A673 (cell line): ENCODE measurements at regions not wholly inside any gene's neighbourhood (a gene's known extent, or its start where the extent isn't known, plus 50 kb on each side); places are given as distances from the start of the nearest gene placed in this dataset.

ENCODE experiments used
- BruUV-seq: library from RNA; stranded (reverse); fragments of 400-500 nt; replicated peaks from 2 replicates; lab custom pipeline; 2021; lab: Mats Ljungman, UMichigan
- CTCF ChIA-PET: fragments of 300-600 bp; sonication (Branson Sonifier 250); formaldehyde crosslinking; loops from one replicate; lab custom pipeline; 2022; ENCODE audit warnings: antibody characterized with exemption; lab: Charles Lee
- POLR2A ChIA-PET: fragments of 300-600 bp; sonication (Branson Sonifier 250); formaldehyde crosslinking; loops from one replicate; lab custom pipeline; 2022; ENCODE audit warnings: antibody characterized with exemption; ENCODE audit not compliant: low non-redundant PET; lab: Charles Lee
- DNase-seq: peaks from one replicate; pipeline ENCODE4 v3.0.0-alpha.2; 2015; ENCODE audit warnings: low spot score
- H3K27ac ChIP-seq: fragments of 200-600 bp; sonication (generic); 2 replicates; pipeline ENCODE4 v1.5.1; 2016; ENCODE audit warnings: mixed run types, low read depth, mild to moderate bottlenecking, mixed read lengths, antibody characterized with exemption, low read length; ENCODE audit not compliant: poor library complexity, severe bottlenecking
- H3K27me3 ChIP-seq: fragments of 200-600 bp; sonication (generic); replicated peaks from 2 replicates; pipeline ENCODE4 v1.6.1; 2017; ENCODE audit warnings: mixed run types, low read depth, mild to moderate bottlenecking, mixed read lengths, antibody characterized with exemption, low read length; ENCODE audit not compliant: insufficient read depth, poor library complexity
- H3K36me3 ChIP-seq: fragments of 200-600 bp; sonication (generic); 2 replicates; pipeline ENCODE4 v1.6.1; 2016; ENCODE audit warnings: mixed run types, mild to moderate bottlenecking, mixed read lengths, antibody characterized with exemption, low read length; ENCODE audit not compliant: insufficient read depth, poor library complexity, severe bottlenecking
- H3K4me1 ChIP-seq: fragments of 200-600 bp; sonication (generic); 2 replicates; pipeline ENCODE4 v1.6.1; 2017; ENCODE audit warnings: mixed run types, mild to moderate bottlenecking, mixed read lengths, antibody characterized with exemption, low read length; ENCODE audit not compliant: insufficient read depth, poor library complexity, severe bottlenecking
- H3K4me3 ChIP-seq: fragments of 200-600 bp; sonication (generic); 2 replicates; pipeline ENCODE4 v1.5.1; 2016; ENCODE audit warnings: low read depth, mixed run types, mild to moderate bottlenecking, mixed read lengths, low read length; ENCODE audit not compliant: poor library complexity, severe bottlenecking
- H3K9me3 ChIP-seq: fragments of 200-600 bp; sonication (generic); 2 replicates; pipeline ENCODE4 v1.6.1; 2016; ENCODE audit warnings: mixed run types, low read depth, mild to moderate bottlenecking, mixed read lengths, antibody characterized with exemption, low read length; ENCODE audit not compliant: poor library complexity, severe bottlenecking
- CTCF ChIP-seq: fragments of 300-800, 200-600 bp; sonication (generic); conservative IDR thresholded peaks from 2 replicates; pipeline ENCODE4 v1.5.1; 2017; ENCODE audit warnings: low read depth, mild to moderate bottlenecking, antibody characterized with exemption, low read length, moderate library complexity, mixed read lengths
- EZH2 ChIP-seq: fragments of 200-600 bp; sonication (generic); IDR thresholded peaks from 2 replicates; pipeline ENCODE4 v1.6.1; 2017; ENCODE audit warnings: borderline replicate concordance, low read depth, mild to moderate bottlenecking, mixed read lengths, antibody characterized with exemption, low read length; ENCODE audit not compliant: poor library complexity, severe bottlenecking
- intact Hi-C: fragments of 100-400 bp; cut with micrococcal nuclease; formaldehyde crosslinking; loops from one replicate; pipeline ENCODE4 v1.10.0; 2022; ENCODE audit not compliant: unreplicated experiment

GRCh38 chr12:124455336-124455735 is 112.1 kb downstream of the NCOR2 start:
- no TSS peak for BruUV-seq
- Histone ChIP-seq H3K4me1 (peaks cover 62% of the 10 kb centered on the region), H3K27me3 (no peaks in the 10 kb centered on the region), H3K36me3 (peaks cover 34% of the 10 kb centered on the region), H3K9me3 (no peaks in the 10 kb centered on the region), H3K27ac (peak overlapping the region; percentile 68), H3K4me3 (no peak overlapping the region)
- TF ChIP-seq EZH2 (no peak), CTCF (no peak)
- intact Hi-C loops = no loop called here
- no peak for DNase-seq
- POLR2A ChIA-PET = no interaction called here
- CTCF ChIA-PET = interaction anchor here (0.6 kb wide), 1 partner anchor 444 kb away, joined by 5 read pairs; no protein-coding TSS in a partner anchor

DNA sequence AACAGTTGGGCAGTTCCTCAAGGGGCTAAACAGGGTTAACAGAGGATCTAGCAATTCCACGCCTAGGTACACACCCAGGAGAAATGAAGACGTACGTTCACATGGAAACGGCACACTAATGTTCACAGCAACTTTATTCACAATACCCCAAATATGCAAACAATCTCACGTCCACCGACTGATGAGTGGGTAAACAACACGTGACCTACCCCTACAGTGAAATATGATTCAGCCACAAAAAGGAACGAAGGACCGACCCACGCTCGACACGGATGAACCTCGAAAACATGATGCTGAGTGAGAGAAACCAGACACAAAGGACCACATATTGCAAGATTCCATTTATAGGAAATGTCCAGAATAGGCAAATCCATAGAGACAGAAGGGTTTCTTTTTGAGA is 112.7 kb downstream of the NCOR2 start:
- no peak for DNase-seq
- H3K9me3 ChIP-seq = no peaks in the 10 kb centered on the region
- BruUV-seq = no TSS peak
- POLR2A ChIA-PET = no interaction called here
- CTCF ChIA-PET = no interaction called here
- no peaks in the 10 kb centered on the region for H3K27me3 ChIP-seq
- intact Hi-C loops = no loop called here
- peaks cover 62% of the 10 kb centered on the region for H3K4me1 ChIP-seq
- peak overlapping the region; percentile 83 for H3K27ac ChIP-seq
- H3K36me3 ChIP-seq = peaks cover 28% of the 10 kb centered on the region
- no peak overlapping the region for H3K4me3 ChIP-seq
- TF ChIP-seq CTCF = no peak
- no peak for TF ChIP-seq EZH2

DNA sequence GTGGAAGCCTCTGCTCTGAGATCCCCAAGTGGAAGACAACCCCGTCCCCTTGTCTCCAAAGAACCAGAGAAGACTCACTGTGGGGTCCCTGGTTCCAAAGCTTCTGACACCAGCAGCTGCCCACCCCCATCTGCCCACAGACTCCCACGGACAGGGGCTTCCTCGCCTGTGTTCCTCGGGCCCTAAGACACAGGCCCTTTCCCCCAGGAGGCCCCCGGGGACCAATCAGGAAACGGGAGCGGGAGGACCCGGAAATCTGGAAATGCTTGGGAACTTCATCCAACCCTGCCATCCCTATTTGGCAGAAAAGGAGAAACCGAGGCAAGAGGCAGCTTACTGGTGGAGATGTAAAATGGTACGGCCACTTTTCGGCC is 113.1 kb downstream of the NCOR2 start:
- H3K4me1 ChIP-seq = peaks cover 62% of the 10 kb centered on the region

More for the DNA sequence above, 113.1 kb downstream of the NCOR2 start:
- H3K4me3 ChIP-seq = no peak overlapping the region
- ChIA-PET CTCF (no interaction called here), POLR2A (no interaction called here)
- no peak for DNase-seq
- BruUV-seq = no TSS peak
- no peaks in the 10 kb centered on the region for H3K27me3 ChIP-seq
- no peak for TF ChIP-seq CTCF
- no peak for TF ChIP-seq EZH2
- no peaks in the 10 kb centered on the region for H3K9me3 ChIP-seq
- intact Hi-C loops = no loop called here
- peak overlapping the region; percentile 83 for H3K27ac ChIP-seq
- peaks cover 24% of the 10 kb centered on the region for H3K36me3 ChIP-seq
